K562 (cell line): ENCODE measurements at regions not wholly inside any gene's neighbourhood (a gene's known extent, or its start where the extent isn't known, plus 50 kb on each side); places are given as distances from the start of the nearest gene placed in this dataset.

Experiments
- CBFA2T2 ChIP-seq: fragments of 450-650 bp; conservative IDR thresholded peaks from 2 replicates; pipeline ENCODE4 v1.6.1; 2017; ENCODE audit warnings: mild to moderate bottlenecking
- CCAR2 ChIP-seq: fragments of 200-400 bp; formaldehyde crosslinking; IDR thresholded peaks from 2 replicates; pipeline ENCODE4 v1.6.1; 2017; ENCODE audit warnings: mild to moderate bottlenecking, low read depth, low read length
- E2F3 ChIP-seq: fragments of 250-450 bp; sonication (Bioruptor Pico); IDR thresholded peaks from 2 replicates; pipeline ENCODE4 v1.4.0; 2020; ENCODE audit warnings: mild to moderate bottlenecking
- MEIS2 ChIP-seq: fragments of 450-650 bp; IDR thresholded peaks from 2 replicates; pipeline ENCODE4 v1.6.1; 2014; ENCODE audit warnings: mild to moderate bottlenecking; ENCODE audit not compliant: partially characterized antibody
- NFIX ChIP-seq: fragments of 250-450 bp; sonication (Bioruptor Pico); IDR thresholded peaks from 2 replicates; pipeline ENCODE4 v1.4.0; 2020; ENCODE audit warnings: low read depth, mild to moderate bottlenecking, moderate library complexity
- NR4A1 ChIP-seq, 2 experiments: fragments of 250-450 bp in 1 of 2; fragments of 450-650 bp in 1 of 2; sonication (Bioruptor Pico) in 1 of 2; IDR thresholded peaks; 2 replicates each; pipeline versions ENCODE4 v1.4.0 to v1.6.1; 2016 to 2020; ENCODE audit warnings: mild to moderate bottlenecking in 2 of 2, missing compliant biosample characterization in 1 of 2, missing genetic modification characterization in 1 of 2, moderate library complexity in 1 of 2
- PBX2 ChIP-seq, 2 experiments: IDR thresholded peaks in 1 of 2; conservative IDR thresholded peaks in 1 of 2; 2 replicates each; pipeline ENCODE4 v1.6.1; 2016; ENCODE audit warnings: low read depth in 2 of 2, mild to moderate bottlenecking in 1 of 2, missing compliant biosample characterization in 1 of 2, missing genetic modification characterization in 1 of 2, moderate library complexity in 1 of 2
- RFX5 ChIP-seq: IDR thresholded peaks from 2 replicates; pipeline ENCODE4 v1.6.1; 2011; ENCODE audit warnings: low read depth, mild to moderate bottlenecking, improper control_type of control experiment, low read length
- SMAD3 ChIP-seq: fragments of 450-650 bp; formaldehyde crosslinking; conservative IDR thresholded peaks from 2 replicates; pipeline ENCODE4 v1.4.0; 2020; ENCODE audit warnings: mild to moderate bottlenecking
- SMAD4 ChIP-seq: fragments of 250-450 bp; sonication (Bioruptor Pico); conservative IDR thresholded peaks from 2 replicates; pipeline ENCODE4 v1.8.0; 2021; ENCODE audit warnings: inconsistent platforms, mild to moderate bottlenecking, moderate library complexity
- TAF7 ChIP-seq: fragments of 450-650 bp; IDR thresholded peaks from 2 replicates; pipeline ENCODE4 v1.6.1; 2016; ENCODE audit warnings: missing genetic modification characterization, missing compliant biosample characterization
- TCFL5 ChIP-seq: fragments of 250-450 bp; sonication (Bioruptor Pico); conservative IDR thresholded peaks from 2 replicates; pipeline ENCODE4 v1.6.1; 2021; ENCODE audit warnings: mild to moderate bottlenecking, moderate library complexity, matching md5 sums
- TEAD1 ChIP-seq, 2 experiments: fragments of 450-650 bp in 1 of 2; sonication (generic) in 1 of 2; formaldehyde crosslinking; IDR thresholded peaks; 2 replicates each; pipeline versions ENCODE4 v1.4.0 to v1.8.0; 2020 to 2022; ENCODE audit warnings: mild to moderate bottlenecking in 2 of 2, missing genetic modification reagents in 1 of 2
- ZBED1 ChIP-seq: IDR thresholded peaks from 2 replicates; pipeline ENCODE4 v1.6.1; 2014
- ZBTB11 ChIP-seq, 3 experiments: fragments of 200-800 bp in 1 of 3; fragments of 250-450 bp in 1 of 3; fragments of 450-650 bp in 1 of 3; sonication (Bioruptor Pico) in 1 of 3; sonication (Bioruptor generic) in 1 of 3; formaldehyde crosslinking in 1 of 3; IDR thresholded peaks; 2 replicates each; pipeline versions ENCODE4 v1.6.1 to v1.8.0; 2016 to 2022; ENCODE audit warnings: mild to moderate bottlenecking in 2 of 3, missing genetic modification characterization in 2 of 3, missing compliant biosample characterization in 1 of 3, moderate library complexity in 1 of 3
- ZBTB7A ChIP-seq: IDR thresholded peaks from 2 replicates; pipeline ENCODE4 v1.6.1; 2011; ENCODE audit warnings: low read depth, mild to moderate bottlenecking, low read length, moderate library complexity, borderline replicate concordance; ENCODE audit not compliant: control insufficient read depth
- ZNF57 ChIP-seq: fragments of 450-650 bp; formaldehyde crosslinking; IDR thresholded peaks from 2 replicates; pipeline ENCODE4 v1.4.0; 2020; ENCODE audit warnings: mild to moderate bottlenecking, moderate library complexity
- TF ChIP-seq, protein P1 (sequence below): fragments of 450-650 bp; IDR thresholded peaks from 2 replicates; pipeline ENCODE4 v1.6.1; 2017; ENCODE audit warnings: antibody characterized with exemption, mild to moderate bottlenecking

DNA sequence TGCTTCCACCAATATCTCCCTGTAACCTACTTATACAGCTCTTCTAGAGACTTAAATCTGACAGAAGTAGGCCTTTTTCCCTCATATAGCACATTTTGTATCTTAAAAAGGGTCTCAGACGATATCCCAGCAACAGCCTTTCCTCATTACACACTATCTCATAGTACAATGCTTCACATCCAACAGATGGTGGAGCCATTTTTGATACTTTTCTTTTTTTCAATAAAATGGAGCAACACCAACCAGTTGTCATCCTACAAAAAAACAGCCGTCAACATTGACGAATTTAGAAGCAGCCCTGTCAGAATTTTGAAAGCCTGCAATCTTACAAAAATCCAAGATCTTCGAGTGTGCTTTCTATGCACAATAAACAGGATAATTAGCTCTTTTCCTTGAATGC is 145.9 kb upstream of the NEBL start (continued):
- TF ChIP-seq PBX2 (CRISPR knock-in tag; IDR thresholded peaks at IDR 0.05; ENCODE audit: low read depth) (no peak), PBX2 (tag; conservative IDR thresholded peaks at IDR 0.05; ENCODE audit: low read depth) (peak; percentile 49; the same call in 1 of the 2 replicates), TCFL5 (CRISPR knock-in tag) (no peak), NFIX (CRISPR knock-in tag) (no peak), E2F3 (CRISPR knock-in tag) (no peak), SMAD3 (0 out of 2 replicates have a peak, but pooled peaks have one; percentile 10), SMAD4 (CRISPR knock-in tag) (0 out of 2 replicates have a peak, but pooled peaks have one; percentile 21), ZBTB7A (no peak), MEIS2 (peak; percentile 10), NR4A1 (CRISPR knock-in tag; IDR thresholded peaks at IDR 0.05) (no peak), NR4A1 (tag; IDR thresholded peaks at IDR 0.05) (0 out of 2 replicates have a peak, but pooled peaks have one; percentile 35), ZBTB11 (CRISPR knock-in tag; IDR thresholded peaks at IDR 0.05) (no peak), ZNF57 (0 out of 2 replicates have a peak, but pooled peaks have one; percentile 26), CBFA2T2 (no peak), RFX5 (no peak), ZBED1 (no peak), TEAD1 (CRISPR knock-in tag; IDR thresholded peaks at IDR 0.05) (0 out of 4 replicates have a peak, but pooled peaks of 1 of the 2 experiments have one; percentile 49), TAF7 (tag) (no peak), CCAR2 (no peak)
- TF ChIP-seq, protein P1, sequence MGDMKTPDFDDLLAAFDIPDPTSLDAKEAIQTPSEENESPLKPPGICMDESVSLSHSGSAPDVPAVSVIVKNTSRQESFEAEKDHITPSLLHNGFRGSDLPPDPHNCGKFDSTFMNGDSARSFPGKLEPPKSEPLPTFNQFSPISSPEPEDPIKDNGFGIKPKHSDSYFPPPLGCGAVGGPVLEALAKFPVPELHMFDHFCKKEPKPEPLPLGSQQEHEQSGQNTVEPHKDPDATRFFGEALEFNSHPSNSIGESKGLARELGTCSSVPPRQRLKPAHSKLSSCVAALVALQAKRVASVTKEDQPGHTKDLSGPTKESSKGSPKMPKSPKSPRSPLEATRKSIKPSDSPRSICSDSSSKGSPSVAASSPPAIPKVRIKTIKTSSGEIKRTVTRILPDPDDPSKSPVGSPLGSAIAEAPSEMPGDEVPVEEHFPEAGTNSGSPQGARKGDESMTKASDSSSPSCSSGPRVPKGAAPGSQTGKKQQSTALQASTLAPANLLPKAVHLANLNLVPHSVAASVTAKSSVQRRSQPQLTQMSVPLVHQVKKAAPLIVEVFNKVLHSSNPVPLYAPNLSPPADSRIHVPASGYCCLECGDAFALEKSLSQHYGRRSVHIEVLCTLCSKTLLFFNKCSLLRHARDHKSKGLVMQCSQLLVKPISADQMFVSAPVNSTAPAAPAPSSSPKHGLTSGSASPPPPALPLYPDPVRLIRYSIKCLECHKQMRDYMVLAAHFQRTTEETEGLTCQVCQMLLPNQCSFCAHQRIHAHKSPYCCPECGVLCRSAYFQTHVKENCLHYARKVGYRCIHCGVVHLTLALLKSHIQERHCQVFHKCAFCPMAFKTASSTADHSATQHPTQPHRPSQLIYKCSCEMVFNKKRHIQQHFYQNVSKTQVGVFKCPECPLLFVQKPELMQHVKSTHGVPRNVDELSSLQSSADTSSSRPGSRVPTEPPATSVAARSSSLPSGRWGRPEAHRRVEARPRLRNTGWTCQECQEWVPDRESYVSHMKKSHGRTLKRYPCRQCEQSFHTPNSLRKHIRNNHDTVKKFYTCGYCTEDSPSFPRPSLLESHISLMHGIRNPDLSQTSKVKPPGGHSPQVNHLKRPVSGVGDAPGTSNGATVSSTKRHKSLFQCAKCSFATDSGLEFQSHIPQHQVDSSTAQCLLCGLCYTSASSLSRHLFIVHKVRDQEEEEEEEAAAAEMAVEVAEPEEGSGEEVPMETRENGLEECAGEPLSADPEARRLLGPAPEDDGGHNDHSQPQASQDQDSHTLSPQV = peak; percentile 29; the same call in 1 of the 2 replicates
